ENCODE measurements at regions not wholly inside any gene's neighbourhood (a gene's known extent, or its start where the extent isn't known, plus 50 kb on each side); places are given as distances from the start of the nearest gene placed in this dataset.

DNA sequence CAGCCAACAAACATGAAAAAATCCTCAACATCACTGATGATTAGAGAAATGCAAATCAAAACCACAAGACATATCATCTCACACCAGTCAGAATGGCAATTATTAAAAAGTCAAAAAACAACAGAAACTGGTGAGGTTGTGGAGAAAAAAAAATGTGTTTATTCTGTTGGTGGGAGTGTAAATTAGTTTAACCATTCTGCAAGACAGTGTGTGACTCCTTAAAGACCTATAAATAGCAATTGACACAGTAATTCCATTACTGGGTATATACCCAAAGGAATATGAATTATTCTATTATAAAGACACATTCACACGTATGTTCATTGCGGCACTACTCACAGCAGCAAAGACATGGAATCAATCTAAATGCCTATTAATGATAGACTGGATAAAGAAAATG lies 427.3 kb upstream of the CHORDC1 start (continued):
- no peak for TF ChIP-seq ZNF426 (tag by site-specific recombination; IDR thresholded peaks at IDR 0.05)
- no peak for TF ChIP-seq MYNN (tag by site-specific recombination; IDR thresholded peaks at IDR 0.05; ENCODE audit: borderline replicate concordance)
- TF ChIP-seq ZNF791 (tag by site-specific recombination; IDR thresholded peaks at IDR 0.05): no peak
- TF ChIP-seq, protein P1, sequence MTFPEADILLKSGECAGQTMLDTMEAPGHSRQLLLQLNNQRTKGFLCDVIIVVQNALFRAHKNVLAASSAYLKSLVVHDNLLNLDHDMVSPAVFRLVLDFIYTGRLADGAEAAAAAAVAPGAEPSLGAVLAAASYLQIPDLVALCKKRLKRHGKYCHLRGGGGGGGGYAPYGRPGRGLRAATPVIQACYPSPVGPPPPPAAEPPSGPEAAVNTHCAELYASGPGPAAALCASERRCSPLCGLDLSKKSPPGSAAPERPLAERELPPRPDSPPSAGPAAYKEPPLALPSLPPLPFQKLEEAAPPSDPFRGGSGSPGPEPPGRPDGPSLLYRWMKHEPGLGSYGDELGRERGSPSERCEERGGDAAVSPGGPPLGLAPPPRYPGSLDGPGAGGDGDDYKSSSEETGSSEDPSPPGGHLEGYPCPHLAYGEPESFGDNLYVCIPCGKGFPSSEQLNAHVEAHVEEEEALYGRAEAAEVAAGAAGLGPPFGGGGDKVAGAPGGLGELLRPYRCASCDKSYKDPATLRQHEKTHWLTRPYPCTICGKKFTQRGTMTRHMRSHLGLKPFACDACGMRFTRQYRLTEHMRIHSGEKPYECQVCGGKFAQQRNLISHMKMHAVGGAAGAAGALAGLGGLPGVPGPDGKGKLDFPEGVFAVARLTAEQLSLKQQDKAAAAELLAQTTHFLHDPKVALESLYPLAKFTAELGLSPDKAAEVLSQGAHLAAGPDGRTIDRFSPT (tag by site-specific recombination; IDR thresholded peaks at IDR 0.05): no peak

DNA sequence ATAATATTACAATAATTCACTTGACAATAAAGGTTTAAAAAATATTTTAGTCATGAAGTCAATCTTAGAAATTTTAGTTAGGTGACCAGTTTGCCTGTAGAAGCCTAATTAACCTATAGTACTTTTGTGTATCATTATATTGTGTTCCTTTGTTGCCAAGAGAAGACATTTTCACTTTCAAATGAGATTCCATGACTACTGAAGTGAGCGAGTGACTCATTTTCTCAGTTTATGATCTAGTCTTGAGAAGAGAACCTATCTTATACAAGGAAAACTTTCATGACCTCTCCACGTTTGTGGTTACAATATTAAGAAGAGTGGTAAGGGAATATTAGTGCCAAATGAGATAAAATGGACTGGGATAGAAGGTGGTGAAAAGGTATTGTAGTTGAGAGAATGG lies 423.9 kb upstream of the CHORDC1 start:
- TF ChIP-seq, protein P2, sequence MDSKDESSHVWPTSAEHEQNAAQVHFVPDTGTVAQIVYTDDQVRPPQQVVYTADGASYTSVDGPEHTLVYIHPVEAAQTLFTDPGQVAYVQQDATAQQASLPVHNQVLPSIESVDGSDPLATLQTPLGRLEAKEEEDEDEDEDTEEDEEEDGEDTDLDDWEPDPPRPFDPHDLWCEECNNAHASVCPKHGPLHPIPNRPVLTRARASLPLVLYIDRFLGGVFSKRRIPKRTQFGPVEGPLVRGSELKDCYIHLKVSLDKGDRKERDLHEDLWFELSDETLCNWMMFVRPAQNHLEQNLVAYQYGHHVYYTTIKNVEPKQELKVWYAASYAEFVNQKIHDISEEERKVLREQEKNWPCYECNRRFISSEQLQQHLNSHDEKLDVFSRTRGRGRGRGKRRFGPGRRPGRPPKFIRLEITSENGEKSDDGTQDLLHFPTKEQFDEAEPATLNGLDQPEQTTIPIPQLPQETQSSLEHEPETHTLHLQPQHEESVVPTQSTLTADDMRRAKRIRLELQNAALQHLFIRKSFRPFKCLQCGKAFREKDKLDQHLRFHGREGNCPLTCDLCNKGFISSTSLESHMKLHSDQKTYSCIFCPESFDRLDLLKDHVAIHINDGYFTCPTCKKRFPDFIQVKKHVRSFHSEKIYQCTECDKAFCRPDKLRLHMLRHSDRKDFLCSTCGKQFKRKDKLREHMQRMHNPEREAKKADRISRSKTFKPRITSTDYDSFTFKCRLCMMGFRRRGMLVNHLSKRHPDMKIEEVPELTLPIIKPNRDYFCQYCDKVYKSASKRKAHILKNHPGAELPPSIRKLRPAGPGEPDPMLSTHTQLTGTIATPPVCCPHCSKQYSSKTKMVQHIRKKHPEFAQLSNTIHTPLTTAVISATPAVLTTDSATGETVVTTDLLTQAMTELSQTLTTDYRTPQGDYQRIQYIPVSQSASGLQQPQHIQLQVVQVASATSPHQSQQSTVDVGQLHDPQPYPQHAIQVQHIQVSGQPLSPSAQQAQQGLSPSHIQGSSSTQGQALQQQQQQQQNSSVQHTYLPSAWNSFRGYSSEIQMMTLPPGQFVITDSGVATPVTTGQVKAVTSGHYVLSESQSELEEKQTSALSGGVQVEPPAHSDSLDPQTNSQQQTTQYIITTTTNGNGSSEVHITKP (tag by site-specific recombination; IDR thresholded peaks at IDR 0.05): no peak
- no peak for TF ChIP-seq ZNF132 (tag by site-specific recombination; IDR thresholded peaks at IDR 0.05; ENCODE audit: borderline replicate concordance)
- TF ChIP-seq ZBTB48 (tag by site-specific recombination; IDR thresholded peaks at IDR 0.05): no peak
- TF ChIP-seq, protein P3, sequence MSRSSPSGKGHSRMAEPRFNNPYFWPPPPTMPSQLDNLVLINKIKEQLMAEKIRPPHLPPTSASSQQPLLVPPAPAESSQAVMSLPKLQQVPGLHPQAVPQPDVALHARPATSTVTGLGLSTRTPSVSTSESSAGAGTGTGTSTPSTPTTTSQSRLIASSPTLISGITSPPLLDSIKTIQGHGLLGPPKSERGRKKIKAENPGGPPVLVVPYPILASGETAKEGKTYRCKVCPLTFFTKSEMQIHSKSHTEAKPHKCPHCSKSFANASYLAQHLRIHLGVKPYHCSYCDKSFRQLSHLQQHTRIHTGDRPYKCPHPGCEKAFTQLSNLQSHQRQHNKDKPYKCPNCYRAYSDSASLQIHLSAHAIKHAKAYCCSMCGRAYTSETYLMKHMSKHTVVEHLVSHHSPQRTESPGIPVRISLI (tag by site-specific recombination; IDR thresholded peaks at IDR 0.05): no peak
- TF ChIP-seq SP7 (tag by site-specific recombination; IDR thresholded peaks at IDR 0.05): no peak
- TF ChIP-seq, protein P4, sequence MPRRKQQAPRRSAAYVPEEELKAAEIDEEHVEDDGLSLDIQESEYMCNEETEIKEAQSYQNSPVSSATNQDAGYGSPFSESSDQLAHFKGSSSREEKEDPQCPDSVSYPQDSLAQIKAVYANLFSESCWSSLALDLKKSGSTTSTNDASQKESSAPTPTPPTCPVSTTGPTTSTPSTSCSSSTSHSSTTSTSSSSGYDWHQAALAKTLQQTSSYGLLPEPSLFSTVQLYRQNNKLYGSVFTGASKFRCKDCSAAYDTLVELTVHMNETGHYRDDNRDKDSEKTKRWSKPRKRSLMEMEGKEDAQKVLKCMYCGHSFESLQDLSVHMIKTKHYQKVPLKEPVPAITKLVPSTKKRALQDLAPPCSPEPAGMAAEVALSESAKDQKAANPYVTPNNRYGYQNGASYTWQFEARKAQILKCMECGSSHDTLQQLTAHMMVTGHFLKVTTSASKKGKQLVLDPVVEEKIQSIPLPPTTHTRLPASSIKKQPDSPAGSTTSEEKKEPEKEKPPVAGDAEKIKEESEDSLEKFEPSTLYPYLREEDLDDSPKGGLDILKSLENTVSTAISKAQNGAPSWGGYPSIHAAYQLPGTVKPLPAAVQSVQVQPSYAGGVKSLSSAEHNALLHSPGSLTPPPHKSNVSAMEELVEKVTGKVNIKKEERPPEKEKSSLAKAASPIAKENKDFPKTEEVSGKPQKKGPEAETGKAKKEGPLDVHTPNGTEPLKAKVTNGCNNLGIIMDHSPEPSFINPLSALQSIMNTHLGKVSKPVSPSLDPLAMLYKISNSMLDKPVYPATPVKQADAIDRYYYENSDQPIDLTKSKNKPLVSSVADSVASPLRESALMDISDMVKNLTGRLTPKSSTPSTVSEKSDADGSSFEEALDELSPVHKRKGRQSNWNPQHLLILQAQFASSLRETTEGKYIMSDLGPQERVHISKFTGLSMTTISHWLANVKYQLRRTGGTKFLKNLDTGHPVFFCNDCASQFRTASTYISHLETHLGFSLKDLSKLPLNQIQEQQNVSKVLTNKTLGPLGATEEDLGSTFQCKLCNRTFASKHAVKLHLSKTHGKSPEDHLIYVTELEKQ (tag by site-specific recombination; IDR thresholded peaks at IDR 0.05; ENCODE audit: borderline replicate concordance): no peak
- no peak for TF ChIP-seq YY2 (tag by site-specific recombination; IDR thresholded peaks at IDR 0.05)
- TF ChIP-seq ZNF354C (tag by site-specific recombination; IDR thresholded peaks at IDR 0.05; ENCODE audit: borderline replicate concordance, low read depth): no peak
- TF ChIP-seq ZNF211 (tag by site-specific recombination; IDR thresholded peaks at IDR 0.05; ENCODE audit: low read depth): no peak
- no peak for TF ChIP-seq ZNF311 (tag by site-specific recombination; IDR thresholded peaks at IDR 0.05; ENCODE audit: borderline replicate concordance)
- TF ChIP-seq EGR2 (tag by site-specific recombination; IDR thresholded peaks at IDR 0.05; ENCODE audit: low read depth): no peak
- no peak for TF ChIP-seq ZNF830 (tag by site-specific recombination; IDR thresholded peaks at IDR 0.05; ENCODE audit: low read depth)
- no peak for TF ChIP-seq YY1 (tag by site-specific recombination; IDR thresholded peaks at IDR 0.05)
- TF ChIP-seq, protein P5, sequence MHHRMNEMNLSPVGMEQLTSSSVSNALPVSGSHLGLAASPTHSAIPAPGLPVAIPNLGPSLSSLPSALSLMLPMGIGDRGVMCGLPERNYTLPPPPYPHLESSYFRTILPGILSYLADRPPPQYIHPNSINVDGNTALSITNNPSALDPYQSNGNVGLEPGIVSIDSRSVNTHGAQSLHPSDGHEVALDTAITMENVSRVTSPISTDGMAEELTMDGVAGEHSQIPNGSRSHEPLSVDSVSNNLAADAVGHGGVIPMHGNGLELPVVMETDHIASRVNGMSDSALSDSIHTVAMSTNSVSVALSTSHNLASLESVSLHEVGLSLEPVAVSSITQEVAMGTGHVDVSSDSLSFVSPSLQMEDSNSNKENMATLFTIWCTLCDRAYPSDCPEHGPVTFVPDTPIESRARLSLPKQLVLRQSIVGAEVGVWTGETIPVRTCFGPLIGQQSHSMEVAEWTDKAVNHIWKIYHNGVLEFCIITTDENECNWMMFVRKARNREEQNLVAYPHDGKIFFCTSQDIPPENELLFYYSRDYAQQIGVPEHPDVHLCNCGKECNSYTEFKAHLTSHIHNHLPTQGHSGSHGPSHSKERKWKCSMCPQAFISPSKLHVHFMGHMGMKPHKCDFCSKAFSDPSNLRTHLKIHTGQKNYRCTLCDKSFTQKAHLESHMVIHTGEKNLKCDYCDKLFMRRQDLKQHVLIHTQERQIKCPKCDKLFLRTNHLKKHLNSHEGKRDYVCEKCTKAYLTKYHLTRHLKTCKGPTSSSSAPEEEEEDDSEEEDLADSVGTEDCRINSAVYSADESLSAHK (tag by site-specific recombination; IDR thresholded peaks at IDR 0.05): no peak
- TF ChIP-seq MYNN (tag by site-specific recombination; IDR thresholded peaks at IDR 0.05; ENCODE audit: borderline replicate concordance): no peak
- no peak for TF ChIP-seq ZNF16 (tag by site-specific recombination; IDR thresholded peaks at IDR 0.05; ENCODE audit: low read depth)
- no peak for TF ChIP-seq ZNF544 (tag by site-specific recombination; IDR thresholded peaks at IDR 0.05)
- H3K27ac ChIP-seq (ENCODE audit: extremely low read depth, low read depth, low read length): no peak overlapping the region
- ChIA-PET POLR2A (no interaction called here), CTCF (no interaction called here)
- no peak overlapping the region for H3K4me3 ChIP-seq (ENCODE audit: low read depth, low read length)
- H3K36me3 ChIP-seq (ENCODE audit: control insufficient read depth in 2 of 2, insufficient read depth in 1 of 2, low read length in 2 of 2): no peaks in the 10 kb centered on the region
- H3K4me1 ChIP-seq (ENCODE audit: control insufficient read depth, insufficient read depth, low read length): no peaks in the 10 kb centered on the region
- no peaks in the 10 kb centered on the region for H3K9me3 ChIP-seq (ENCODE audit: control insufficient read depth, insufficient read depth, low read depth, low read length)
